ENCODE measurements at regions not wholly inside any gene's neighbourhood (a gene's known extent, or its start where the extent isn't known, plus 50 kb on each side); places are given as distances from the start of the nearest gene placed in this dataset.
A peak's percentile ranks its signal among the peaks of the same experiment; 100 is the strongest.

GRCh38 chr5:62722360-62722759 is 143.7 kb downstream of the LRRC70 start:
- DNase-seq (ENCODE audit: low spot score): no peak
- intact Hi-C loops (cut with DNase I): loop anchor here (5.0 kb wide), 1 partner anchor 1570 kb away; no protein-coding TSS in a partner anchor
- no peak for ATAC-seq

- intact Hi-C loops (cut with DNase I): loop anchor here (5.0 kb wide), 1 partner anchor 1568 kb away; no protein-coding TSS in a partner anchor
- DNase-seq (ENCODE audit: low spot score) (no peak), ATAC-seq (peak; percentile 59)
Measured at GRCh38 chr5:62720031-62720441, 141.4 kb downstream of the LRRC70 start.

GRCh38 chr5:62719061-62719720 is 140.6 kb downstream of the LRRC70 start:
- peak; percentile 39 for ATAC-seq
- no peak for DNase-seq (ENCODE audit: low spot score)
- intact Hi-C loops (cut with DNase I): no loop called here

- ATAC-seq (no peak), DNase-seq (ENCODE audit: low spot score) (no peak)
- intact Hi-C loops (cut with DNase I): no loop called here
Measured at GRCh38 chr5:62718324-62718723, 139.7 kb downstream of the LRRC70 start.

GRCh38 chr5:62717301-62717933 is 138.8 kb downstream of the LRRC70 start:
- DNase-seq (ENCODE audit: low spot score): no peak
- peak; percentile 60 for ATAC-seq
- intact Hi-C loops (cut with DNase I): no loop called here

- intact Hi-C loops (cut with DNase I): no loop called here
- DNase-seq (ENCODE audit: low spot score): no peak
- no peak for ATAC-seq
Measured at GRCh38 chr5:62714296-62714695, 135.7 kb downstream of the LRRC70 start.

GRCh38 chr5:62708481-62709325 is 130.1 kb downstream of the LRRC70 start:
- ATAC-seq (no peak), DNase-seq (ENCODE audit: low spot score) (no peak)
- intact Hi-C loops (cut with DNase I): no loop called here

GRCh38 chr5:62707563-62707962 is 128.9 kb downstream of the LRRC70 start:
- ATAC-seq (no peak), DNase-seq (ENCODE audit: low spot score) (no peak)
- intact Hi-C loops (cut with DNase I): no loop called here

- intact Hi-C loops (cut with DNase I): no loop called here
- ATAC-seq (no peak), DNase-seq (ENCODE audit: low spot score) (no peak)
Measured at GRCh38 chr5:62707131-62707530, 128.5 kb downstream of the LRRC70 start.

- ATAC-seq: no peak
- intact Hi-C loops (cut with DNase I): no loop called here
- DNase-seq (ENCODE audit: low spot score): no peak
Measured at GRCh38 chr5:62705022-62705421, 126.4 kb downstream of the LRRC70 start.

GRCh38 chr5:62702126-62702525 is 123.5 kb downstream of the LRRC70 start:
- no peak for ATAC-seq
- intact Hi-C loops (cut with DNase I): no loop called here
- no peak for DNase-seq (ENCODE audit: low spot score)

- no peak for ATAC-seq
- intact Hi-C loops (cut with DNase I): no loop called here
Measured at GRCh38 chr5:62701036-62701435, 122.4 kb downstream of the LRRC70 start.

GRCh38 chr5:62698756-62699155 is 120.1 kb downstream of the LRRC70 start:
- intact Hi-C loops (cut with DNase I): no loop called here
- no peak for ATAC-seq
- DNase-seq (ENCODE audit: low spot score): no peak

More at GRCh38 chr5:62701036-62701435, 122.4 kb downstream of the LRRC70 start:
- no peak for DNase-seq (ENCODE audit: low spot score)

GRCh38 chr5:62695274-62695673 is 116.7 kb downstream of the LRRC70 start:
- intact Hi-C loops (cut with DNase I): no loop called here
- ATAC-seq: no peak
- no peak for DNase-seq (ENCODE audit: low spot score)

- no peak for DNase-seq (ENCODE audit: low spot score)
- intact Hi-C loops (cut with DNase I): no loop called here
Measured at GRCh38 chr5:62692946-62693713, 114.5 kb downstream of the LRRC70 start.

GRCh38 chr5:62691946-62692345 is 113.3 kb downstream of the LRRC70 start:
- intact Hi-C loops (cut with DNase I): no loop called here
- DNase-seq (ENCODE audit: low spot score) (no peak), ATAC-seq (no peak)

More at GRCh38 chr5:62692946-62693713, 114.5 kb downstream of the LRRC70 start:
- no peak for ATAC-seq

GRCh38 chr5:62690421-62690820 is 111.8 kb downstream of the LRRC70 start:
- no peak for DNase-seq (ENCODE audit: low spot score)
- no peak for ATAC-seq
- intact Hi-C loops (cut with DNase I): no loop called here

GRCh38 chr5:62689599-62690368 is 111.2 kb downstream of the LRRC70 start:
- intact Hi-C loops (cut with DNase I): no loop called here
- DNase-seq (ENCODE audit: low spot score): no peak
- peak; percentile 39 for ATAC-seq

All from sciatic nerve (tissue), 2 donors.